ENCODE measurements at regions not wholly inside any gene's neighbourhood (a gene's known extent, or its start where the extent isn't known, plus 50 kb on each side); places are given as distances from the start of the nearest gene placed in this dataset.

GRCh38 chr10:107855301-107856046 is 691.0 kb upstream of the SORCS1 start:
- no peak for DNase-seq

GRCh38 chr10:107848726-107849360 is 684.3 kb upstream of the SORCS1 start:
- no peak for DNase-seq

- DNase-seq: no peak
Observed at GRCh38 chr10:107847620-107848019, 683.1 kb upstream of the SORCS1 start.

- no peak for DNase-seq
Observed at GRCh38 chr10:107834706-107835105, 670.2 kb upstream of the SORCS1 start.

GRCh38 chr10:107831772-107832171 is 667.3 kb upstream of the SORCS1 start:
- no peak for DNase-seq

- no peak for DNase-seq
Observed at GRCh38 chr10:107829161-107829560, 664.7 kb upstream of the SORCS1 start.

GRCh38 chr10:107826171-107826570 is 661.7 kb upstream of the SORCS1 start:
- no peak for DNase-seq

- DNase-seq: no peak
Observed at GRCh38 chr10:107814865-107815487, 650.5 kb upstream of the SORCS1 start.

- DNase-seq: no peak
Observed at GRCh38 chr10:107813451-107814162, 649.1 kb upstream of the SORCS1 start.

- no peak for DNase-seq
Observed at GRCh38 chr10:107809889-107810288, 645.4 kb upstream of the SORCS1 start.

GRCh38 chr10:107807836-107808235 is 643.3 kb upstream of the SORCS1 start:
- no peak for DNase-seq

GRCh38 chr10:107806026-107806425 is 641.5 kb upstream of the SORCS1 start:
- DNase-seq: no peak

GRCh38 chr10:107803546-107803945 is 639.0 kb upstream of the SORCS1 start:
- no peak for DNase-seq

- no peak for DNase-seq
Observed at GRCh38 chr10:107800061-107800460, 635.6 kb upstream of the SORCS1 start.

GRCh38 chr10:107790271-107790670 is 625.8 kb upstream of the SORCS1 start:
- no peak for DNase-seq

- DNase-seq: no peak
Observed at GRCh38 chr10:107771066-107771465, 606.6 kb upstream of the SORCS1 start.

GRCh38 chr10:107767185-107767584 is 602.7 kb upstream of the SORCS1 start:
- DNase-seq: no peak

- no peak for DNase-seq
Observed at GRCh38 chr10:107754814-107755213, 590.3 kb upstream of the SORCS1 start.

- DNase-seq: no peak
Observed at GRCh38 chr10:107749235-107749634, 584.7 kb upstream of the SORCS1 start.

GRCh38 chr10:107747851-107748250 is 583.3 kb upstream of the SORCS1 start:
- no peak for DNase-seq

GRCh38 chr10:107741971-107742370 is 577.5 kb upstream of the SORCS1 start:
- DNase-seq: no peak

GRCh38 chr10:107740962-107741690 is 576.6 kb upstream of the SORCS1 start:
- no peak for DNase-seq

GRCh38 chr10:107739951-107740350 is 575.4 kb upstream of the SORCS1 start:
- DNase-seq: no peak
